HL-60 (cell line): ENCODE measurements at regions not wholly inside any gene's neighbourhood (a gene's known extent, or its start where the extent isn't known, plus 50 kb on each side); places are given as distances from the start of the nearest gene placed in this dataset.

Experiments
- DNase-seq, 2 experiments: peaks; one replicate each; pipeline ENCODE4 v3.0.0-alpha.2; 2010 to 2020; ENCODE audit warnings: low read depth in 1 of 2, low spot score in 1 of 2
- H3K27ac ChIP-seq: fragments of 250-450 bp; sonication (Bioruptor Pico); replicated peaks from 2 replicates; pipeline ENCODE4 v1.5.1; 2020; ENCODE audit warnings: mild to moderate bottlenecking, moderate library complexity
- H3K27me3 ChIP-seq: fragments of 250-450 bp; sonication (Bioruptor Pico); 2 replicates; pipeline ENCODE4 v1.5.1; 2021; ENCODE audit warnings: mild to moderate bottlenecking, moderate library complexity; ENCODE audit not compliant: insufficient read depth, poor library complexity, severe bottlenecking
- H3K4me3 ChIP-seq: replicated peaks from 2 replicates; pipeline ENCODE4 v1.5.1; 2011; ENCODE audit warnings: mild to moderate bottlenecking, control low read depth, low read length; ENCODE audit not compliant: insufficient read depth
- CTCF ChIP-seq: IDR thresholded peaks from one replicate; pipeline ENCODE4 v1.5.1; 2011; ENCODE audit warnings: low read length, control low read depth, inconsistent platforms; ENCODE audit not compliant: insufficient read depth
- GABPA ChIP-seq: IDR thresholded peaks from 2 replicates; pipeline ENCODE4 v1.6.1; 2012; ENCODE audit warnings: low read depth
- POLR2AphosphoS5 ChIP-seq: IDR thresholded peaks from 2 replicates; pipeline ENCODE4 v1.6.1; 2012; ENCODE audit warnings: low read depth
- REST ChIP-seq: IDR thresholded peaks from 2 replicates; pipeline ENCODE4 v1.6.1; 2012; ENCODE audit warnings: low read depth; ENCODE audit not compliant: insufficient replicate concordance
- SPI1 ChIP-seq: IDR thresholded peaks from 2 replicates; pipeline ENCODE4 v1.6.1; 2012; ENCODE audit warnings: low read depth, mild to moderate bottlenecking, borderline replicate concordance

GRCh38 chr3:107870943-107871638 is 219.7 kb downstream of the CD47 start:
- no peak for DNase-seq
- TF ChIP-seq GABPA (no peak), REST (no peak), CTCF (no peak), SPI1 (no peak), POLR2AphosphoS5 (no peak)
- H3K27ac ChIP-seq: no peak overlapping the region
- H3K4me3 ChIP-seq: no peak overlapping the region
- no peaks in the 10 kb centered on the region for H3K27me3 ChIP-seq

GRCh38 chr3:107870096-107870495 is 220.7 kb downstream of the CD47 start:
- no peak for DNase-seq
- Histone ChIP-seq H3K27ac (no peak overlapping the region), H3K27me3 (no peaks in the 10 kb centered on the region), H3K4me3 (no peak overlapping the region)
- TF ChIP-seq SPI1 (no peak), CTCF (no peak), REST (no peak), POLR2AphosphoS5 (no peak), GABPA (no peak)

- no peak overlapping the region for H3K27ac ChIP-seq
- no peak overlapping the region for H3K4me3 ChIP-seq
- DNase-seq: no peak
- H3K27me3 ChIP-seq: no peaks in the 10 kb centered on the region
- no peak for TF ChIP-seq SPI1
- TF ChIP-seq GABPA: no peak
- TF ChIP-seq REST: no peak
- no peak for TF ChIP-seq CTCF
- TF ChIP-seq POLR2AphosphoS5: no peak
These were observed 222.4 kb downstream of the CD47 start for GRCh38 chr3:107868449-107868848.
